Lower leg skin (tissue), 3 donors: ENCODE measurements at regions not wholly inside any gene's neighbourhood (a gene's known extent, or its start where the extent isn't known, plus 50 kb on each side); places are given as distances from the start of the nearest gene placed in this dataset.

Experiments used
- CTCF ChIP-seq, 3 donors: fragments of 450-650 bp; IDR thresholded peaks; one replicate each; pipeline ENCODE4 v1.5.1; 2016; ENCODE audit warnings: antibody characterized with exemption in 3 of 3, mild to moderate bottlenecking in 3 of 3, moderate library complexity in 2 of 3
- POLR2A ChIP-seq, 2 donors: fragments of 450-650 bp; IDR thresholded peaks; one replicate each; pipeline ENCODE4 v1.6.1; 2016 to 2017; ENCODE audit warnings: antibody characterized with exemption in 2 of 2, mild to moderate bottlenecking in 1 of 2, moderate library complexity in 1 of 2

- no peak for TF ChIP-seq POLR2A (IDR thresholded peaks at IDR 0.05)
- TF ChIP-seq CTCF (IDR thresholded peaks at IDR 0.05): no peak
These were observed 169.4 kb downstream of the ALDH1A2 start for GRCh38 chr15:57896114-57896513.
